Natural killer cell (primary cell): ENCODE measurements at regions not wholly inside any gene's neighbourhood (a gene's known extent, or its start where the extent isn't known, plus 50 kb on each side); places are given as distances from the start of the nearest gene placed in this dataset.

Experiments
- ATAC-seq, 3 donors: fragments of 150-1000 bp in 2 of 3; fragments of 200-7000 bp in 1 of 3; cut with Tn5 transposase; 1 replicate in 1 of 3; 2 replicates in 2 of 3; pipeline ENCODE4 v1.10.0; 2021; ENCODE audit warnings: mild to moderate bottlenecking in 2 of 3, moderate library complexity in 2 of 3
- DNase-seq, 2 donors: peaks; one replicate each; pipeline versions ENCODE4 v3.0.0 to v3.0.0-alpha.2; 2013 to 2021; ENCODE audit warnings: mixed read lengths in 1 of 2
- H3K27ac ChIP-seq: one replicate; pipeline ENCODE4 v1.5.1; 2013; ENCODE audit warnings: mild to moderate bottlenecking, low read length
- H3K27me3 ChIP-seq: one replicate; pipeline ENCODE4 v1.6.1; 2013; ENCODE audit warnings: low read length; ENCODE audit not compliant: control insufficient read depth, insufficient read depth
- H3K36me3 ChIP-seq: one replicate; pipeline ENCODE4 v1.6.1; 2013; ENCODE audit warnings: low read length; ENCODE audit not compliant: control insufficient read depth, insufficient read depth
- H3K4me1 ChIP-seq: one replicate; pipeline ENCODE4 v1.6.1; 2013; ENCODE audit warnings: low read length; ENCODE audit not compliant: control insufficient read depth, insufficient read depth
- H3K4me3 ChIP-seq: one replicate; pipeline ENCODE4 v1.5.1; 2013; ENCODE audit warnings: low read length
- H3K9me3 ChIP-seq: one replicate; pipeline ENCODE4 v1.6.1; 2013; ENCODE audit warnings: low read length; ENCODE audit not compliant: control insufficient read depth, insufficient read depth
- H3K27ac Mint-ChIP-seq, 2 donors: one replicate each; pipeline ENCODE4 v1.8.0; 2022; ENCODE audit warnings: mild to moderate bottlenecking in 2 of 2, mixed read lengths in 2 of 2, moderate library complexity in 1 of 2
- H3K27me3 Mint-ChIP-seq, 2 donors: one replicate each; pipeline ENCODE4 v1.8.0; 2022; ENCODE audit warnings: low read depth in 2 of 2, mixed read lengths in 2 of 2
- H3K36me3 Mint-ChIP-seq: one replicate; pipeline ENCODE4 v1.8.0; 2022; ENCODE audit warnings: mixed read lengths
- H3K4me1 Mint-ChIP-seq, 2 donors: one replicate each; pipeline ENCODE4 v1.8.0; 2022; ENCODE audit warnings: mixed read lengths in 2 of 2
- H3K4me3 Mint-ChIP-seq: one replicate; pipeline ENCODE4 v1.8.0; 2022; ENCODE audit warnings: mild to moderate bottlenecking, moderate library complexity, mixed read lengths
- H3K9me3 Mint-ChIP-seq, 2 donors: one replicate each; pipeline ENCODE4 v1.8.0; 2022; ENCODE audit warnings: mixed read lengths in 2 of 2
- WGBS: methylation state at CpG from one replicate; pipeline ENCODE4 v1.1.7; 2013; ENCODE audit warnings: missing lambda C conversion rate; ENCODE audit not compliant: insufficient coverage; 5-methylcytosine and 5-hydroxymethylcytosine counted together
- intact Hi-C: fragments of 100-400 bp; cut with micrococcal nuclease; formaldehyde crosslinking; loops from one replicate; pipeline ENCODE4 v1.14.2; 2022
- TF ChIP-seq, protein P1 (sequence below): fragments of 200-600 bp; IDR thresholded peaks from one replicate; pipeline ENCODE4 v1.8.0; 2022; ENCODE audit warnings: antibody characterized with exemption

DNA sequence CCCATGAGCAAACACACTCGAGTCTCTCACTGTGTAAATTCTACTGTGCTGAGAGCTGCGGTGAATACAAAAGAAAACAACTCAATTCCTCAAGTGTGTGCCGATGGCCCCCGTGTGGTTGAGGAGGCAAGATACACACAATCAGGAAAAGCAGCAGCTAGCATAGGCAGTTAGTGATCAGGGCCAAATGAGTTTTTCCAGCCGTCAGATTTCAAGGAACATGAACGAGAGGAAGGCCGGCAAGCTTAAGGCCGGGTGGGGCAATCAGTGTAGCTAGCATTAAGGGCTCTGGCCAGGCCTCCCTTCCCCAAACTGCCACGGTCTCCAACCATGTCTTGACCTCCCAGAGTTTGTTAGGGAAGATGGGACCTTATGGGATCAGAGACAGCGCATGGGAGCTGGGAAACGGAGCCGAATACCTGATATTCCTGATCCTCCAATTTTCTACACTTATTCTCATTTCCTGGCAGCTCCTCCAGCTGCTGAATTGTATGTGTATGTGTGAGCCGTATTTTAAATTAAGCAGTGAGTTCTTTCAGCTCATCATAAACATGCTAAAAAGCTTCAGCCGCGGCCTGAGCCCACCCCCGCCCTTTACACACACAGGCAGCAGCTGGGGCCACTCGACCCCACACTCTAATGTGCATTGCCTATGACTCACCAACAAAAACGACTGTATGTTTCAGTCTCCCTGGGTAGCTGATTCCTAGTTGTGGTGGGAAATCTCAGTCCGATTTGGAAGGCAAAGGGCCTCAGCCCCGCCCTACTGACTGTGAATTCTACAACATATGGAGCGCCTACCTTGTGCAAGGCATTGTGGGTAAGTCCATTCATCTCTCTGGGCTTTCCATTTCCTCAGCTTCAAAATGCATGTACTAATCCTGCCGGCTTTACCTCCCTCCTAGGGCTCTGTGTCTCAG, 59.9 kb downstream of the RTL9 start:
- Mint-ChIP-seq H3K27me3 (peaks cover 8 to 28% of the 10 kb centered on the region in 2 donors), H3K36me3 (no peaks in the 10 kb centered on the region), H3K4me3 (no peak overlapping the region), H3K4me1 (peaks cover 0 to 3% of the 10 kb centered on the region in 2 donors), H3K9me3 (no peaks in the 10 kb centered on the region), H3K27ac (no peak overlapping the region)
- WGBS = 70% methylated on average over 14 of the region's 22 CpGs
- no peak for ATAC-seq
- H3K4me3 ChIP-seq = no peak overlapping the region
- H3K27me3 ChIP-seq = no peaks in the 10 kb centered on the region
- DNase-seq = peak in 1 of 2 donors; percentile 2
- intact Hi-C loops = no loop called here
- no peaks in the 10 kb centered on the region for H3K4me1 ChIP-seq
- H3K9me3 ChIP-seq = no peaks in the 10 kb centered on the region
- H3K36me3 ChIP-seq = no peaks in the 10 kb centered on the region
- H3K27ac ChIP-seq = no peak overlapping the region
- TF ChIP-seq, protein P1, sequence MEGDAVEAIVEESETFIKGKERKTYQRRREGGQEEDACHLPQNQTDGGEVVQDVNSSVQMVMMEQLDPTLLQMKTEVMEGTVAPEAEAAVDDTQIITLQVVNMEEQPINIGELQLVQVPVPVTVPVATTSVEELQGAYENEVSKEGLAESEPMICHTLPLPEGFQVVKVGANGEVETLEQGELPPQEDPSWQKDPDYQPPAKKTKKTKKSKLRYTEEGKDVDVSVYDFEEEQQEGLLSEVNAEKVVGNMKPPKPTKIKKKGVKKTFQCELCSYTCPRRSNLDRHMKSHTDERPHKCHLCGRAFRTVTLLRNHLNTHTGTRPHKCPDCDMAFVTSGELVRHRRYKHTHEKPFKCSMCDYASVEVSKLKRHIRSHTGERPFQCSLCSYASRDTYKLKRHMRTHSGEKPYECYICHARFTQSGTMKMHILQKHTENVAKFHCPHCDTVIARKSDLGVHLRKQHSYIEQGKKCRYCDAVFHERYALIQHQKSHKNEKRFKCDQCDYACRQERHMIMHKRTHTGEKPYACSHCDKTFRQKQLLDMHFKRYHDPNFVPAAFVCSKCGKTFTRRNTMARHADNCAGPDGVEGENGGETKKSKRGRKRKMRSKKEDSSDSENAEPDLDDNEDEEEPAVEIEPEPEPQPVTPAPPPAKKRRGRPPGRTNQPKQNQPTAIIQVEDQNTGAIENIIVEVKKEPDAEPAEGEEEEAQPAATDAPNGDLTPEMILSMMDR = no peak

DNA sequence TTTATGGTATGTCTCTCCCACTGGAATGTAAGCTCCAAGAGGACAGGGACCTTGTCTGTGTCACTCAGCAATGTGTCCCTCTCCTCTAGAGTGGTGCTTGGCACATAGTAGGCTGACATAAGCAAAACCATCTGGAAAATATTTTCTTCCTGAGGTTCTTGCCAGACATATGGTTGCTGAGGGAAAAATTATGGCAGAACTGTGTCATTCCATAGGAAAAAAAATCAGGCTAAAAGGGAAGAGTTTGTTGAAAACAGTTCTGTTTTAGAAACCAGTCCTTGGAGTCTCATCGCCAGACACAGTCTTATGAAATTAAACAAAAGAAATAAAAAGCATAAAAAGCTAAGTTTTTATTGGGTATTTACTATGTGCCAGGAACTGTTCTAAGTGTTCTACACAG, 60.9 kb downstream of the RTL9 start:
- no peaks in the 10 kb centered on the region for H3K9me3 ChIP-seq
- Mint-ChIP-seq H3K27me3 (peaks cover 8 to 28% of the 10 kb centered on the region in 2 donors), H3K9me3 (no peaks in the 10 kb centered on the region), H3K4me1 (no peaks in the 10 kb centered on the region), H3K36me3 (no peaks in the 10 kb centered on the region), H3K27ac (no peak overlapping the region), H3K4me3 (no peak overlapping the region)
- no peaks in the 10 kb centered on the region for H3K36me3 ChIP-seq
- TF ChIP-seq, protein P1 = no peak
- H3K27me3 ChIP-seq = no peaks in the 10 kb centered on the region
- no peaks in the 10 kb centered on the region for H3K4me1 ChIP-seq
- no CpG with 5 or more reads among the region's 1 CpG for WGBS
- no peak overlapping the region for H3K4me3 ChIP-seq
- ATAC-seq (no peak), DNase-seq (no peak)
- intact Hi-C loops = no loop called here
- H3K27ac ChIP-seq = no peak overlapping the region

DNA sequence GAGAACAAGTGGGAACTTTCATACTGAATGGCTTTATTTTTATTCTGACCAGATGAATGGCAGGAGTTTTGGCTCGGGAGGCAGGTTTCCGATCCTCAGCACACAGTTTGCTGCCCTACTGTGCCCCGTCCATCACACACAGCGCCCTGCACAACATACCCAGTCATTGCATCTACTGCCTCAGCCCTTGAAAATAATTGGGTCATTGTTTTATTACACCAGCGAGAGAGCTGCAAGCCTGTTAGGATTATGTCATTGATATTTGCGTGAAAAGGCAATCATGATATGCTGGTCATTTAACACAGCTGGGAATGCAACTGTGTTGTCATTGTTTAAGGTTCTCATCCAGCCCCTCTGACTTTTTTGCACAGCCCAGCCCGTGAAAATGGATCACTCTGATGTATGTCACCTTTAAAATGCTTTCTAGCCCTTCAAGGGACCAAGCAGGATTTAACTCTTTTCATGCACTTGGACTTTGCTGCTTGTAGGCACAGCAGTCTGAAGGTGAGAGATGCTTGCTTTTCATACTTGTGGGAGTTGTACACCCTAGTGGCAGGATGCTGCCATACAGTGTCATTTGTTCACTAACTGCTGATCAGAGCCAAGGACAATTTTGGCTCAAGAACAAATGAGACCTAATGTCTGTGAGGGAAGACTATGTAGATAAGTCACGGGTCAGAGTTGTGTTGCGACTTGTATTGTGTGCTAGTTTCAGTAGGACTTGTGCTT, 62.3 kb downstream of the RTL9 start:
- no peak for DNase-seq
- H3K27ac ChIP-seq = no peak overlapping the region
- Mint-ChIP-seq H3K9me3 (no peaks in the 10 kb centered on the region), H3K4me3 (no peak overlapping the region), H3K27me3 (peaks cover 8 to 28% of the 10 kb centered on the region in 2 donors), H3K27ac (no peak overlapping the region), H3K4me1 (no peaks in the 10 kb centered on the region), H3K36me3 (no peaks in the 10 kb centered on the region)
- TF ChIP-seq, protein P1 = no peak
- intact Hi-C loops = no loop called here
- H3K36me3 ChIP-seq = no peaks in the 10 kb centered on the region
- no peak overlapping the region for H3K4me3 ChIP-seq
- ATAC-seq = no peak
- H3K9me3 ChIP-seq = no peaks in the 10 kb centered on the region
- 91% methylated on average over 9 of the region's 9 CpGs for WGBS
- H3K4me1 ChIP-seq = no peaks in the 10 kb centered on the region
- no peaks in the 10 kb centered on the region for H3K27me3 ChIP-seq
